Lung (tissue), 11 donors: ENCODE measurements at regions not wholly inside any gene's neighbourhood (a gene's known extent, or its start where the extent isn't known, plus 50 kb on each side); places are given as distances from the start of the nearest gene placed in this dataset.

Source experiments
- ATAC-seq: fragments of 200-7000 bp; cut with Tn5 transposase; one replicate; pipeline ENCODE4 v1.9.1; 2020; ENCODE audit warnings: moderate number of reproducible peaks; ENCODE audit not compliant: insufficient read depth, low FRiP score
- DNase-seq, 3 donors: peaks; one replicate each; pipeline ENCODE4 v3.0.0-alpha.2; 2013 to 2017
- H3K27ac ChIP-seq, 2 donors: one replicate each; pipeline ENCODE4 v1.5.1; 2013; ENCODE audit warnings: mild to moderate bottlenecking in 2 of 2, moderate library complexity in 2 of 2, control low read depth in 1 of 2, inconsistent platforms in 1 of 2, low read depth in 1 of 2, low read length in 1 of 2
- H3K27me3 ChIP-seq, 3 donors: one replicate each; pipeline ENCODE4 v1.5.1; 2013; ENCODE audit warnings: low read length in 2 of 3; ENCODE audit not compliant: control insufficient read depth in 3 of 3, insufficient read depth in 3 of 3
- H3K36me3 ChIP-seq, 4 donors: one replicate each; pipeline ENCODE4 v1.5.1; 2013; ENCODE audit warnings: low read length in 4 of 4, mild to moderate bottlenecking in 1 of 4, moderate library complexity in 1 of 4; ENCODE audit not compliant: control insufficient read depth in 4 of 4, insufficient read depth in 4 of 4
- H3K4me1 ChIP-seq, 5 donors: one replicate each; pipeline ENCODE4 v1.5.1; 2013; ENCODE audit warnings: low read length in 5 of 5, mild to moderate bottlenecking in 2 of 5, moderate library complexity in 1 of 5; ENCODE audit not compliant: control insufficient read depth in 5 of 5, insufficient read depth in 5 of 5
- H3K4me3 ChIP-seq: one replicate; pipeline ENCODE4 v1.5.1; 2013; ENCODE audit warnings: mild to moderate bottlenecking, control low read depth, moderate library complexity
- H3K9ac ChIP-seq, 2 donors: one replicate each; pipeline ENCODE4 v1.5.1; 2013; ENCODE audit warnings: low read length in 2 of 2, control low read depth in 1 of 2; ENCODE audit not compliant: insufficient read depth in 1 of 2
- H3K9me3 ChIP-seq, 4 donors: one replicate each; pipeline ENCODE4 v1.5.1; 2013; ENCODE audit warnings: low read length in 3 of 4, mild to moderate bottlenecking in 1 of 4, moderate library complexity in 1 of 4; ENCODE audit not compliant: control insufficient read depth in 4 of 4, insufficient read depth in 3 of 4
- WGBS, 2 donors: extraction: QIAGEN DNeasy Blood & Tissue Kit; methylation state at CpG; one replicate each; pipeline ENCODE4 v1.1.7; 2013; 5-methylcytosine and 5-hydroxymethylcytosine counted together
- TF ChIP-seq, protein P1 (sequence below): IDR thresholded peaks from 2 replicates; pipeline ENCODE4 v1.5.1; 2012; ENCODE audit warnings: mild to moderate bottlenecking; ENCODE audit errors: control extremely low read depth, extremely low read depth
- donor health status: control.
- donor health status: control.
- donor health status: Bipolar disorder and iron deficiency.
- donor health status: healthy.
- donor health status: DM: yes; HTN: yes; CAD: no.

- H3K27me3 ChIP-seq = no peaks in the 10 kb centered on the region
- ATAC-seq = no peak
- H3K9ac ChIP-seq = no peak overlapping the region
- H3K36me3 ChIP-seq = no peaks in the 10 kb centered on the region
- no peak overlapping the region for H3K27ac ChIP-seq
- no peak overlapping the region for H3K4me3 ChIP-seq
- 50 to 76% methylated on average over 1 of the region's 1 CpG for WGBS, 2 donors
- no peak for DNase-seq
- peaks cover 0 to 3% (median 0%) of the 10 kb centered on the region in 4 donors for H3K9me3 ChIP-seq
- TF ChIP-seq, protein P1, sequence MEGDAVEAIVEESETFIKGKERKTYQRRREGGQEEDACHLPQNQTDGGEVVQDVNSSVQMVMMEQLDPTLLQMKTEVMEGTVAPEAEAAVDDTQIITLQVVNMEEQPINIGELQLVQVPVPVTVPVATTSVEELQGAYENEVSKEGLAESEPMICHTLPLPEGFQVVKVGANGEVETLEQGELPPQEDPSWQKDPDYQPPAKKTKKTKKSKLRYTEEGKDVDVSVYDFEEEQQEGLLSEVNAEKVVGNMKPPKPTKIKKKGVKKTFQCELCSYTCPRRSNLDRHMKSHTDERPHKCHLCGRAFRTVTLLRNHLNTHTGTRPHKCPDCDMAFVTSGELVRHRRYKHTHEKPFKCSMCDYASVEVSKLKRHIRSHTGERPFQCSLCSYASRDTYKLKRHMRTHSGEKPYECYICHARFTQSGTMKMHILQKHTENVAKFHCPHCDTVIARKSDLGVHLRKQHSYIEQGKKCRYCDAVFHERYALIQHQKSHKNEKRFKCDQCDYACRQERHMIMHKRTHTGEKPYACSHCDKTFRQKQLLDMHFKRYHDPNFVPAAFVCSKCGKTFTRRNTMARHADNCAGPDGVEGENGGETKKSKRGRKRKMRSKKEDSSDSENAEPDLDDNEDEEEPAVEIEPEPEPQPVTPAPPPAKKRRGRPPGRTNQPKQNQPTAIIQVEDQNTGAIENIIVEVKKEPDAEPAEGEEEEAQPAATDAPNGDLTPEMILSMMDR = no peak
- peaks cover 0 to 12% (median 0%) of the 10 kb centered on the region in 5 donors for H3K4me1 ChIP-seq
Observed at GRCh38 chr3:23017801-23018200, 185.3 kb upstream of the UBE2E2 start.

GRCh38 chr3:23019596-23020300 lies 183.4 kb upstream of the UBE2E2 start:
- TF ChIP-seq, protein P1 = no peak
- H3K36me3 ChIP-seq = no peaks in the 10 kb centered on the region
- H3K4me1 ChIP-seq = peaks cover 0 to 12% (median 0%) of the 10 kb centered on the region in 5 donors
- H3K27ac ChIP-seq = no peak overlapping the region
- 57% methylated on average over 4 of the region's 4 CpGs for WGBS, 2 donors
- H3K9me3 ChIP-seq = peaks cover 0 to 3% (median 0%) of the 10 kb centered on the region in 4 donors
- no peak overlapping the region for H3K9ac ChIP-seq
- H3K27me3 ChIP-seq = no peaks in the 10 kb centered on the region
- DNase-seq (peak; percentile 26 to 67 (median 33)), ATAC-seq (no peak)
- H3K4me3 ChIP-seq = no peak overlapping the region

DNA sequence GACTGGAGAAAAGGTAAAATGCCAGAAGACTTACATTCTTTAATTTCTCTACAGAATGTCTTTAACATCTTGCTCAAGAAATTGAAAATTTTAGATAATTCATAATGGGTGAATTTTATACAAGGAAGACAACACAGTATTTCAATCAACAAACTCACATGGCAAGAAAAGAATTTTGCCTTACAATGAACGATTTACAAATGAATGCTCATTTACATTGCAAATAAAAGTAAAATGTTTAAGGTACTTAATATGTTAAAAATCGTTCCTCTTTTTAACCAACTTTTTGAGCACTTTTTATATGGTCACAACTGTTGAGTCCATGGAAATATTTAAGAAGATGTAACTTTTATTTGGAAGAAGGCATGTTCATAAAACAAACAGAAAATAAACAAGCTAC lies 174.8 kb upstream of the UBE2E2 start:
- WGBS, 2 donors = 33 to 45% methylated on average over 2 of the region's 2 CpGs
- no peak for DNase-seq
- no peak for ATAC-seq
- Histone ChIP-seq H3K27ac (no peak overlapping the region), H3K9ac (no peak overlapping the region), H3K9me3 (no peaks in the 10 kb centered on the region), H3K27me3 (no peaks in the 10 kb centered on the region), H3K36me3 (no peaks in the 10 kb centered on the region), H3K4me3 (no peak overlapping the region), H3K4me1 (no peaks in the 10 kb centered on the region)
- TF ChIP-seq, protein P1 = no peak

GRCh38 chr3:23029001-23029400 lies 174.1 kb upstream of the UBE2E2 start:
- Histone ChIP-seq H3K9ac (no peak overlapping the region), H3K36me3 (no peaks in the 10 kb centered on the region), H3K4me1 (no peaks in the 10 kb centered on the region), H3K27me3 (no peaks in the 10 kb centered on the region), H3K4me3 (no peak overlapping the region), H3K27ac (no peak overlapping the region), H3K9me3 (no peaks in the 10 kb centered on the region)
- 55 to 77% methylated on average over 2 of the region's 2 CpGs for WGBS, 2 donors
- ATAC-seq (no peak), DNase-seq (no peak)
- TF ChIP-seq, protein P1 = no peak
